Transverse colon (tissue), 4 donors: ENCODE measurements at regions not wholly inside any gene's neighbourhood (a gene's known extent, or its start where the extent isn't known, plus 50 kb on each side); places are given as distances from the start of the nearest gene placed in this dataset.

Experiments
- EP300 ChIP-seq: sonication (generic); formaldehyde crosslinking; IDR thresholded peaks from one replicate; pipeline ENCODE4 v1.6.1; 2017; ENCODE audit warnings: antibody characterized with exemption, low read depth
- POLR2A ChIP-seq: fragments of 450-650 bp; IDR thresholded peaks from one replicate; pipeline ENCODE4 v1.6.1; 2016; ENCODE audit warnings: antibody characterized with exemption, mild to moderate bottlenecking, moderate library complexity
- POLR2AphosphoS5 ChIP-seq, 3 donors: sonication (generic); formaldehyde crosslinking; IDR thresholded peaks; one replicate each; pipeline ENCODE4 v1.6.1; 2016; ENCODE audit warnings: antibody characterized with exemption in 3 of 3
- TF ChIP-seq, protein P1 (sequence below), 5 experiments: fragments of 200-600 bp in 3 of 5; fragments of 450-650 bp in 2 of 5; sonication (generic) in 3 of 5; IDR thresholded peaks; 1 replicate in 2 of 5; 2 replicates in 3 of 5; pipeline ENCODE4 v1.5.1; 2016 to 2017; ENCODE audit warnings: antibody characterized with exemption in 5 of 5, inconsistent platforms in 3 of 5, mild to moderate bottlenecking in 2 of 5, moderate library complexity in 1 of 5

DNA sequence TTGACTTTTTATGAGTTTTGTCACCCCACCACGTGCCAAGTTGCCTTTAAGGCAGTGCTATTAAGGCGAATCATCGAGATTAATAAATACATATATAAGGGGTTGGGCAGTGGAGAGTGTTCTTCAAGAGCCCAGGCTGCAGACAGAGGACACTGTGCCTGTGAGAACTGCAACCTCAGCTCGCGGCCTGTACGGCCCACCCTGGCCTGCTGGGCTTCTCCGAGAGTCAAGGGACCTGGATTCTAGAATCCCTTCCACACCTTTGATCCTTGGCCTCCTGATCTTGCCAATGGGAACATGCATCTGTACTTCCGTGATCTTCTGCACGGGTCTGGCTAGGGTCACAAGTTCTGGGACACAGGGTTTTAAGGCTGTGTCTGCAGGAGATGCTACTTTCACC lies 54.5 kb downstream of the IRX5 start:
- TF ChIP-seq, protein P1, sequence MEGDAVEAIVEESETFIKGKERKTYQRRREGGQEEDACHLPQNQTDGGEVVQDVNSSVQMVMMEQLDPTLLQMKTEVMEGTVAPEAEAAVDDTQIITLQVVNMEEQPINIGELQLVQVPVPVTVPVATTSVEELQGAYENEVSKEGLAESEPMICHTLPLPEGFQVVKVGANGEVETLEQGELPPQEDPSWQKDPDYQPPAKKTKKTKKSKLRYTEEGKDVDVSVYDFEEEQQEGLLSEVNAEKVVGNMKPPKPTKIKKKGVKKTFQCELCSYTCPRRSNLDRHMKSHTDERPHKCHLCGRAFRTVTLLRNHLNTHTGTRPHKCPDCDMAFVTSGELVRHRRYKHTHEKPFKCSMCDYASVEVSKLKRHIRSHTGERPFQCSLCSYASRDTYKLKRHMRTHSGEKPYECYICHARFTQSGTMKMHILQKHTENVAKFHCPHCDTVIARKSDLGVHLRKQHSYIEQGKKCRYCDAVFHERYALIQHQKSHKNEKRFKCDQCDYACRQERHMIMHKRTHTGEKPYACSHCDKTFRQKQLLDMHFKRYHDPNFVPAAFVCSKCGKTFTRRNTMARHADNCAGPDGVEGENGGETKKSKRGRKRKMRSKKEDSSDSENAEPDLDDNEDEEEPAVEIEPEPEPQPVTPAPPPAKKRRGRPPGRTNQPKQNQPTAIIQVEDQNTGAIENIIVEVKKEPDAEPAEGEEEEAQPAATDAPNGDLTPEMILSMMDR (IDR thresholded peaks at IDR 0.05), result no peak
- TF ChIP-seq POLR2AphosphoS5 (IDR thresholded peaks at IDR 0.05) (no peak), POLR2A (no peak), EP300 (no peak)
